Stomach (tissue), 4 donors: ENCODE measurements at regions not wholly inside any gene's neighbourhood (a gene's known extent, or its start where the extent isn't known, plus 50 kb on each side); places are given as distances from the start of the nearest gene placed in this dataset.

Experiments used
- POLR2A ChIP-seq, 4 donors: fragments of 450-650 bp; IDR thresholded peaks; one replicate each; pipeline ENCODE4 v1.6.1; 2016; ENCODE audit warnings: antibody characterized with exemption in 4 of 4, control low read depth in 2 of 4, mild to moderate bottlenecking in 1 of 4, moderate library complexity in 1 of 4
- TF ChIP-seq, protein P1 (sequence below), 7 experiments: fragments of 450-650 bp in 4 of 7; fragments of 200-600 bp in 3 of 7; sonication (generic) in 3 of 7; IDR thresholded peaks; one replicate each; pipeline ENCODE4 v1.5.1; 2016 to 2019; ENCODE audit warnings: antibody characterized with exemption in 7 of 7, control low read depth in 2 of 7, mild to moderate bottlenecking in 1 of 7

DNA sequence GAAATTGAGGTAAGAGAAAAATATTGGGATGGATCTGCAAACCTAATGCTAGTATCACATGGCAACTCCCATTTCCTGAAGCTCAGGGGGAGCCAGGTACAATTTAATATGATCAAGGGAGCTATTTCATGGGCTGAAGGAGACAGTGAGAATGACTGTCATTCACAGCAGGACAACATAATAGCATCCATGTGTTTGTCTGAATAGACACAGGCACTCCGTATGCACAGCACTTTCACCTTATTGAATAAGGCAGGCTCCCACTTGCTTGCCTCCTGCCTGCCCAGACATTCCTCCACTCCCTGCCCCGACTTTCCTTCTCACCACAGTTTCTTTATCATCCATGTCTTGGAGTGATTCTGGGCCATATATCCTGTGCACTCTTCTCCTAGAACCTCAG, 156.6 kb upstream of the SLC24A5 start:
- TF ChIP-seq, protein P1, sequence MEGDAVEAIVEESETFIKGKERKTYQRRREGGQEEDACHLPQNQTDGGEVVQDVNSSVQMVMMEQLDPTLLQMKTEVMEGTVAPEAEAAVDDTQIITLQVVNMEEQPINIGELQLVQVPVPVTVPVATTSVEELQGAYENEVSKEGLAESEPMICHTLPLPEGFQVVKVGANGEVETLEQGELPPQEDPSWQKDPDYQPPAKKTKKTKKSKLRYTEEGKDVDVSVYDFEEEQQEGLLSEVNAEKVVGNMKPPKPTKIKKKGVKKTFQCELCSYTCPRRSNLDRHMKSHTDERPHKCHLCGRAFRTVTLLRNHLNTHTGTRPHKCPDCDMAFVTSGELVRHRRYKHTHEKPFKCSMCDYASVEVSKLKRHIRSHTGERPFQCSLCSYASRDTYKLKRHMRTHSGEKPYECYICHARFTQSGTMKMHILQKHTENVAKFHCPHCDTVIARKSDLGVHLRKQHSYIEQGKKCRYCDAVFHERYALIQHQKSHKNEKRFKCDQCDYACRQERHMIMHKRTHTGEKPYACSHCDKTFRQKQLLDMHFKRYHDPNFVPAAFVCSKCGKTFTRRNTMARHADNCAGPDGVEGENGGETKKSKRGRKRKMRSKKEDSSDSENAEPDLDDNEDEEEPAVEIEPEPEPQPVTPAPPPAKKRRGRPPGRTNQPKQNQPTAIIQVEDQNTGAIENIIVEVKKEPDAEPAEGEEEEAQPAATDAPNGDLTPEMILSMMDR (IDR thresholded peaks at IDR 0.05): no peak
- no peak for TF ChIP-seq POLR2A (IDR thresholded peaks at IDR 0.05)
